GM12878 (cell line): ENCODE measurements at regions not wholly inside any gene's neighbourhood (a gene's known extent, or its start where the extent isn't known, plus 50 kb on each side); places are given as distances from the start of the nearest gene placed in this dataset.

ENCODE experiments used
- ATAC-seq: fragments of 200-7000 bp; cut with Tn5 transposase; 3 replicates; pipeline ENCODE4 v1.9.1; 2020; ENCODE audit warnings: mild to moderate bottlenecking, moderate library complexity
- BruUV-seq: library from RNA; stranded (reverse); fragments of 400-500 nt; replicated peaks from 2 replicates; lab custom pipeline; 2021; lab: Mats Ljungman, UMichigan
- CTCF ChIA-PET: fragments of 300-600 bp; sonication (Branson Sonifier 250); formaldehyde crosslinking; extraction: SDS; loops from one replicate; lab custom pipeline; 2021; ENCODE audit warnings: inconsistent platforms; lab: Yijun Ruan, JAX
- POLR2A ChIA-PET: fragments of 350-600 bp; formaldehyde crosslinking; extraction: SDS; loops from one replicate; lab custom pipeline; 2021; ENCODE audit warnings: inconsistent platforms; lab: Charles Lee
- RAD21 ChIA-PET: fragments of 300-600 bp; sonication (Branson Sonifier 250); formaldehyde crosslinking; loops from one replicate; lab custom pipeline; 2023; ENCODE audit warnings: antibody characterized with exemption; ENCODE audit not compliant: unreplicated experiment; lab: Charles Lee
- SMC1A ChIA-PET: fragments of 300-600 bp; sonication (Branson Sonifier 250); formaldehyde crosslinking; loops from one replicate; lab custom pipeline; 2023; ENCODE audit not compliant: unreplicated experiment, uncharacterized antibody; lab: Charles Lee
- DNase-seq: peaks from one replicate; pipeline ENCODE4 v3.0.0-alpha.2; 2011; ENCODE audit warnings: low read depth, low spot score
- FAIRE-seq: peaks from 3 replicates; lab custom pipeline; 2011; peaks lifted over from hg19 to GRCh38; lab: Jason Lieb, UNC
- H2AFZ ChIP-seq: 2 replicates; pipeline ENCODE4 v1.6.0; 2011; ENCODE audit warnings: low read depth, low read length, control low read depth; ENCODE audit not compliant: control insufficient read depth
- H3K27ac ChIP-seq: 2 replicates; pipeline ENCODE4 v1.5.1; 2011; ENCODE audit warnings: control low read depth; ENCODE audit not compliant: control insufficient read depth, insufficient read depth
- H3K27me3 ChIP-seq, 2 experiments: replicated peaks in 1 of 2; 2 replicates each; pipeline versions ENCODE4 v1.6.0 to v1.6.1; 2011; ENCODE audit warnings: low read length in 1 of 2; ENCODE audit not compliant: control insufficient read depth in 2 of 2, insufficient read depth in 2 of 2
- H3K36me3 ChIP-seq, 2 experiments: 2 replicates each; pipeline ENCODE4 v1.5.1; 2011; ENCODE audit warnings: low read length in 1 of 2; ENCODE audit not compliant: control insufficient read depth in 2 of 2, insufficient read depth in 2 of 2
- H3K4me1 ChIP-seq: 2 replicates; pipeline ENCODE4 v1.6.1; 2011; ENCODE audit warnings: mild to moderate bottlenecking, low read length, moderate library complexity, mixed read lengths; ENCODE audit not compliant: control insufficient read depth, insufficient read depth
- H3K4me2 ChIP-seq: 2 replicates; pipeline ENCODE4 v1.6.0; 2011; ENCODE audit warnings: control low read depth; ENCODE audit not compliant: control insufficient read depth, insufficient read depth
- H3K4me3 ChIP-seq: fragments of 200-600 bp; sonication (generic); 2 replicates; pipeline ENCODE4 v1.5.1; 2016
- H3K79me2 ChIP-seq: 2 replicates; pipeline ENCODE4 v1.6.0; 2011; ENCODE audit warnings: low read length; ENCODE audit not compliant: control insufficient read depth, insufficient read depth
- H3K9ac ChIP-seq: 2 replicates; pipeline ENCODE4 v1.8.0; 2011; ENCODE audit warnings: low read length, control low read depth, mixed read lengths; ENCODE audit not compliant: control insufficient read depth, insufficient read depth
- H3K9me3 ChIP-seq: replicated peaks from 3 replicates; pipeline ENCODE4 v1.5.1; 2011; ENCODE audit warnings: mild to moderate bottlenecking, low read length; ENCODE audit not compliant: control insufficient read depth, insufficient read depth
- H4K20me1 ChIP-seq: 2 replicates; pipeline ENCODE4 v1.6.0; 2011; ENCODE audit not compliant: control insufficient read depth, insufficient read depth
- CBX5 ChIP-seq: sonication (generic); IDR thresholded peaks from 2 replicates; pipeline ENCODE4 v1.6.1; 2016; ENCODE audit warnings: low read depth, moderate library complexity, mild to moderate bottlenecking, inconsistent platforms
- EZH2 ChIP-seq: IDR thresholded peaks from 2 replicates; pipeline ENCODE4 v1.6.1; 2012; ENCODE audit warnings: low read depth, mild to moderate bottlenecking, control low read depth, inconsistent platforms, low read length, borderline replicate concordance; ENCODE audit not compliant: control insufficient read depth
- KLF5 ChIP-seq: fragments of 450-650 bp; IDR thresholded peaks from 2 replicates; pipeline ENCODE4 v1.6.1; 2014; ENCODE audit warnings: mild to moderate bottlenecking; ENCODE audit not compliant: partially characterized antibody
- NFIC ChIP-seq: IDR thresholded peaks from 2 replicates; pipeline ENCODE4 v1.6.1; 2012; ENCODE audit warnings: low read depth, mild to moderate bottlenecking, inconsistent platforms, low read length, moderate library complexity
- POLR2A ChIP-seq: IDR thresholded peaks from 2 replicates; pipeline ENCODE4 v1.6.1; 2011; ENCODE audit warnings: low read depth, mild to moderate bottlenecking, low read length
- RCOR1 ChIP-seq: conservative IDR thresholded peaks from 2 replicates; pipeline ENCODE4 v1.6.1; 2012; ENCODE audit warnings: low read depth, low read length, improper control_type of control experiment
- RFX5 ChIP-seq: IDR thresholded peaks from 2 replicates; pipeline ENCODE4 v1.6.1; 2011; ENCODE audit warnings: low read depth, low read length, improper control_type of control experiment
- ZBED1 ChIP-seq: IDR thresholded peaks from 2 replicates; pipeline ENCODE4 v1.6.1; 2016; ENCODE audit warnings: borderline replicate concordance
- ZSCAN29 ChIP-seq: fragments of 450-650 bp; IDR thresholded peaks from 2 replicates; pipeline ENCODE4 v1.6.1; 2017; ENCODE audit warnings: mild to moderate bottlenecking, moderate library complexity
- ZZZ3 ChIP-seq: IDR thresholded peaks from 2 replicates; pipeline ENCODE4 v1.6.1; 2011; ENCODE audit warnings: low read depth; ENCODE audit not compliant: control insufficient read depth, insufficient read length
- WGBS: methylation state at CpG from one replicate; pipeline ENCODE4 v1.1.6; 2016; ENCODE audit warnings: low lambda C conversion rate; ENCODE audit not compliant: insufficient replicate concordance, insufficient coverage; ENCODE audit errors: missing lambda C conversion rate; 5-methylcytosine and 5-hydroxymethylcytosine counted together
- in situ Hi-C: fragments of 300-500 bp; cut with MboI; formaldehyde crosslinking; loops from 9 replicates; pipeline ENCODE4 v1.14.3; 2018; ENCODE audit warnings: mixed read lengths
- intact Hi-C: fragments of 100-400 bp; cut with micrococcal nuclease; formaldehyde crosslinking; loops from one replicate; pipeline ENCODE4 v1.14.2; 2022; ENCODE audit not compliant: unreplicated experiment
- TF ChIP-seq, protein P1 (sequence below): fragments of 450-650 bp; IDR thresholded peaks from 2 replicates; pipeline ENCODE4 v1.6.1; 2016; ENCODE audit warnings: mild to moderate bottlenecking
- TF ChIP-seq, protein P2 (sequence below): fragments of 450-650 bp; formaldehyde crosslinking; IDR thresholded peaks from 2 replicates; pipeline ENCODE4 v1.4.0; 2020; ENCODE audit warnings: mild to moderate bottlenecking, moderate library complexity
- TF ChIP-seq, protein P3 (sequence below): IDR thresholded peaks from 2 replicates; pipeline ENCODE4 v1.6.1; 2012; ENCODE audit warnings: mild to moderate bottlenecking, low read depth, low read length

DNA sequence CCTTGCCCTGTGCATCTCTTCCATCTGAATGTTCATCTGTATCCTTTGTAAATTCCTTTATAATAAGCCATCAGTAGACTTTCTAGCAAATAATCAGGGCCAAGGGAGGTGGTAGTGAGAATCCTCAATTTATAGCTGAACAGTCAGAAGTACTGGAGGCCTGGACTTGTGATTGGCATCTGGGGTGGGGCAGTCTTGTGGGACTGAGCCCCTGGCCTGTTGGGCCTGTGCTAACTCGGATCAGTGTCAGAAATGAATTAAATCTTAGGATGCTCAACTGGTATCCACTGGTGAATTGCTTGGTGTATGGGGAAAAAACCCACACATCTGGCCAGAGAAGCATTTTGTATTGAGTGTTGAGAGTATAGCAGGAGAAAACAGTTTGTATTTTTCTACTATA, 481.8 kb downstream of the GLRX3 start:
- TF ChIP-seq, protein P1, sequence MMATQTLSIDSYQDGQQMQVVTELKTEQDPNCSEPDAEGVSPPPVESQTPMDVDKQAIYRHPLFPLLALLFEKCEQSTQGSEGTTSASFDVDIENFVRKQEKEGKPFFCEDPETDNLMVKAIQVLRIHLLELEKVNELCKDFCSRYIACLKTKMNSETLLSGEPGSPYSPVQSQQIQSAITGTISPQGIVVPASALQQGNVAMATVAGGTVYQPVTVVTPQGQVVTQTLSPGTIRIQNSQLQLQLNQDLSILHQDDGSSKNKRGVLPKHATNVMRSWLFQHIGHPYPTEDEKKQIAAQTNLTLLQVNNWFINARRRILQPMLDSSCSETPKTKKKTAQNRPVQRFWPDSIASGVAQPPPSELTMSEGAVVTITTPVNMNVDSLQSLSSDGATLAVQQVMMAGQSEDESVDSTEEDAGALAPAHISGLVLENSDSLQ, result no peak
- TF ChIP-seq ZSCAN29 (no peak), EZH2 (no peak), POLR2A (no peak), RFX5 (no peak), ZBED1 (no peak), NFIC (no peak), KLF5 (no peak), RCOR1 (no peak), CBX5 (no peak), ZZZ3 (no peak)
- TF ChIP-seq, protein P2, sequence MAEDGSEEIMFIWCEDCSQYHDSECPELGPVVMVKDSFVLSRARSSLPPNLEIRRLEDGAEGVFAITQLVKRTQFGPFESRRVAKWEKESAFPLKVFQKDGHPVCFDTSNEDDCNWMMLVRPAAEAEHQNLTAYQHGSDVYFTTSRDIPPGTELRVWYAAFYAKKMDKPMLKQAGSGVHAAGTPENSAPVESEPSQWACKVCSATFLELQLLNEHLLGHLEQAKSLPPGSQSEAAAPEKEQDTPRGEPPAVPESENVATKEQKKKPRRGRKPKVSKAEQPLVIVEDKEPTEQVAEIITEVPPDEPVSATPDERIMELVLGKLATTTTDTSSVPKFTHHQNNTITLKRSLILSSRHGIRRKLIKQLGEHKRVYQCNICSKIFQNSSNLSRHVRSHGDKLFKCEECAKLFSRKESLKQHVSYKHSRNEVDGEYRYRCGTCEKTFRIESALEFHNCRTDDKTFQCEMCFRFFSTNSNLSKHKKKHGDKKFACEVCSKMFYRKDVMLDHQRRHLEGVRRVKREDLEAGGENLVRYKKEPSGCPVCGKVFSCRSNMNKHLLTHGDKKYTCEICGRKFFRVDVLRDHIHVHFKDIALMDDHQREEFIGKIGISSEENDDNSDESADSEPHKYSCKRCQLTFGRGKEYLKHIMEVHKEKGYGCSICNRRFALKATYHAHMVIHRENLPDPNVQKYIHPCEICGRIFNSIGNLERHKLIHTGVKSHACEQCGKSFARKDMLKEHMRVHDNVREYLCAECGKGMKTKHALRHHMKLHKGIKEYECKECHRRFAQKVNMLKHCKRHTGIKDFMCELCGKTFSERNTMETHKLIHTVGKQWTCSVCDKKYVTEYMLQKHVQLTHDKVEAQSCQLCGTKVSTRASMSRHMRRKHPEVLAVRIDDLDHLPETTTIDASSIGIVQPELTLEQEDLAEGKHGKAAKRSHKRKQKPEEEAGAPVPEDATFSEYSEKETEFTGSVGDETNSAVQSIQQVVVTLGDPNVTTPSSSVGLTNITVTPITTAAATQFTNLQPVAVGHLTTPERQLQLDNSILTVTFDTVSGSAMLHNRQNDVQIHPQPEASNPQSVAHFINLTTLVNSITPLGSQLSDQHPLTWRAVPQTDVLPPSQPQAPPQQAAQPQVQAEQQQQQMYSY (CRISPR knock-in tag), result no peak
- TF ChIP-seq, protein P3, sequence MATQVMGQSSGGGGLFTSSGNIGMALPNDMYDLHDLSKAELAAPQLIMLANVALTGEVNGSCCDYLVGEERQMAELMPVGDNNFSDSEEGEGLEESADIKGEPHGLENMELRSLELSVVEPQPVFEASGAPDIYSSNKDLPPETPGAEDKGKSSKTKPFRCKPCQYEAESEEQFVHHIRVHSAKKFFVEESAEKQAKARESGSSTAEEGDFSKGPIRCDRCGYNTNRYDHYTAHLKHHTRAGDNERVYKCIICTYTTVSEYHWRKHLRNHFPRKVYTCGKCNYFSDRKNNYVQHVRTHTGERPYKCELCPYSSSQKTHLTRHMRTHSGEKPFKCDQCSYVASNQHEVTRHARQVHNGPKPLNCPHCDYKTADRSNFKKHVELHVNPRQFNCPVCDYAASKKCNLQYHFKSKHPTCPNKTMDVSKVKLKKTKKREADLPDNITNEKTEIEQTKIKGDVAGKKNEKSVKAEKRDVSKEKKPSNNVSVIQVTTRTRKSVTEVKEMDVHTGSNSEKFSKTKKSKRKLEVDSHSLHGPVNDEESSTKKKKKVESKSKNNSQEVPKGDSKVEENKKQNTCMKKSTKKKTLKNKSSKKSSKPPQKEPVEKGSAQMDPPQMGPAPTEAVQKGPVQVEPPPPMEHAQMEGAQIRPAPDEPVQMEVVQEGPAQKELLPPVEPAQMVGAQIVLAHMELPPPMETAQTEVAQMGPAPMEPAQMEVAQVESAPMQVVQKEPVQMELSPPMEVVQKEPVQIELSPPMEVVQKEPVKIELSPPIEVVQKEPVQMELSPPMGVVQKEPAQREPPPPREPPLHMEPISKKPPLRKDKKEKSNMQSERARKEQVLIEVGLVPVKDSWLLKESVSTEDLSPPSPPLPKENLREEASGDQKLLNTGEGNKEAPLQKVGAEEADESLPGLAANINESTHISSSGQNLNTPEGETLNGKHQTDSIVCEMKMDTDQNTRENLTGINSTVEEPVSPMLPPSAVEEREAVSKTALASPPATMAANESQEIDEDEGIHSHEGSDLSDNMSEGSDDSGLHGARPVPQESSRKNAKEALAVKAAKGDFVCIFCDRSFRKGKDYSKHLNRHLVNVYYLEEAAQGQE, result no peak

More for the DNA sequence above, 481.8 kb downstream of the GLRX3 start:
- ChIA-PET POLR2A (no interaction called here), SMC1A (no interaction called here), CTCF (no interaction called here), RAD21 (no interaction called here)
- DNase-seq (no peak), FAIRE-seq (no peak), ATAC-seq (no peak)
- Histone ChIP-seq H3K27ac (no peak overlapping the region), H2AFZ (no peak overlapping the region), H3K4me3 (no peak overlapping the region), H3K4me2 (no peak overlapping the region), H3K9ac (no peak overlapping the region), H3K9me3 (no peaks in the 10 kb centered on the region), H3K27me3 (no peaks in the 10 kb centered on the region), H4K20me1 (no peaks in the 10 kb centered on the region), H3K79me2 (no peaks in the 10 kb centered on the region), H3K4me1 (no peaks in the 10 kb centered on the region), H3K36me3 (no peaks in the 10 kb centered on the region)
- intact Hi-C loops, result no loop called here
- BruUV-seq, result no TSS peak
- WGBS, result 0% methylated on average over 1 of the region's 1 CpG
- in situ Hi-C loops, result no loop called here
